ENCODE measurements at regions not wholly inside any gene's neighbourhood (a gene's known extent, or its start where the extent isn't known, plus 50 kb on each side); places are given as distances from the start of the nearest gene placed in this dataset.

DNA sequence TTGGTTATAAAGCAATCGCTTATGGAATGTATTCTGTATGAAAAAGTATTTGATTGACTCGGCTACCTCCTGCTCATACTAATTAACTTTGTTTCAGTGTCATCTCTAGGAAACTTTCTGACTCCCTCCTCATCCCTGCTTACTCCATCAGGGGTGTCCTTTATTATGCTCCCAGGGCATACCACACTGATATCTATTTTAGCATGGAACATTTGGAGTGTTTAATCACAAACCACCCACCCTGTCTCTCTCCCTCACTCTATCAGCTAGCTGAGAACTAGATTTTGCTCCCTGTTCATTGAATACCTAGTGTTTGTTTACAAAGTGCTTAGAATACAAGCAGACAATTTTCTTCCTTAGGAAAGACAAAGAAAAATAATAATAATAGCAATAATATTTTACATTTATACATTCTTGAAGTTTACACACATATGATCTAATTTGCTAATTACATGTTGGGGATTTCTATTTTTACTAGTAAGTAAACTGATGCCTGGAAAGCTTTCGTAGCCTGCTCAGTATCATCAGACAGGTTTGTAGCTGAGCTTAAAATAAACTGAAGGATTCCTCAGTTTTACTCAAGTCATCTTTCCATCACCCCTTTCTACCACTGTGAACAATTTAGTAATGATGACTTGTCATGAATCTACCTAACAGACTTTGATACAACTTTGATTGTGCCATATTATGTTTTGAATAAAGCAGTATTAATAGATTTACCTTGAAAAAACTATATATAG lies 811.4 kb upstream of the HS3ST1 start:
- Histone ChIP-seq H3K9me3 (replicated peaks; ENCODE audit: insufficient read depth, low read length) (no peaks in the 10 kb centered on the region), H3K27ac (ENCODE audit: low read length) (no peak overlapping the region), H3K9ac (ENCODE audit: low read length) (no peak overlapping the region), H3K4me3 (ENCODE audit: low read length) (no peak overlapping the region), H3K36me3 (replicated peaks; ENCODE audit: insufficient read depth, low read length) (no peaks in the 10 kb centered on the region), H3K27me3 (replicated peaks; ENCODE audit: insufficient read depth, low read length) (no peaks in the 10 kb centered on the region), H4K20me1 (ENCODE audit: insufficient read depth, low read length) (no peaks in the 10 kb centered on the region), H3K4me1 (ENCODE audit: low read length) (no peaks in the 10 kb centered on the region), H3F3A (ENCODE audit: insufficient read depth, low read length) (no peaks in the 10 kb centered on the region), H3K4me2 (ENCODE audit: low read depth, low read length) (no peak overlapping the region), H3K79me2 (ENCODE audit: low read length) (no peaks in the 10 kb centered on the region), H2AFZ (ENCODE audit: low read length) (no peak overlapping the region), H3K9me2 (replicated peaks; ENCODE audit: insufficient read depth, low read length) (no peaks in the 10 kb centered on the region)
- DNase-seq: no peak
- TF ChIP-seq, protein P1, sequence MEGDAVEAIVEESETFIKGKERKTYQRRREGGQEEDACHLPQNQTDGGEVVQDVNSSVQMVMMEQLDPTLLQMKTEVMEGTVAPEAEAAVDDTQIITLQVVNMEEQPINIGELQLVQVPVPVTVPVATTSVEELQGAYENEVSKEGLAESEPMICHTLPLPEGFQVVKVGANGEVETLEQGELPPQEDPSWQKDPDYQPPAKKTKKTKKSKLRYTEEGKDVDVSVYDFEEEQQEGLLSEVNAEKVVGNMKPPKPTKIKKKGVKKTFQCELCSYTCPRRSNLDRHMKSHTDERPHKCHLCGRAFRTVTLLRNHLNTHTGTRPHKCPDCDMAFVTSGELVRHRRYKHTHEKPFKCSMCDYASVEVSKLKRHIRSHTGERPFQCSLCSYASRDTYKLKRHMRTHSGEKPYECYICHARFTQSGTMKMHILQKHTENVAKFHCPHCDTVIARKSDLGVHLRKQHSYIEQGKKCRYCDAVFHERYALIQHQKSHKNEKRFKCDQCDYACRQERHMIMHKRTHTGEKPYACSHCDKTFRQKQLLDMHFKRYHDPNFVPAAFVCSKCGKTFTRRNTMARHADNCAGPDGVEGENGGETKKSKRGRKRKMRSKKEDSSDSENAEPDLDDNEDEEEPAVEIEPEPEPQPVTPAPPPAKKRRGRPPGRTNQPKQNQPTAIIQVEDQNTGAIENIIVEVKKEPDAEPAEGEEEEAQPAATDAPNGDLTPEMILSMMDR (IDR thresholded peaks at IDR 0.05; ENCODE audit: low read length): no peak
- TF ChIP-seq EZH2 (optimal IDR thresholded peaks at IDR 0.05; ENCODE audit: low read depth, low read length) (no peak), EZH2phosphoT487 (IDR thresholded peaks at IDR 0.05; ENCODE audit: low read length) (no peak)

DNA sequence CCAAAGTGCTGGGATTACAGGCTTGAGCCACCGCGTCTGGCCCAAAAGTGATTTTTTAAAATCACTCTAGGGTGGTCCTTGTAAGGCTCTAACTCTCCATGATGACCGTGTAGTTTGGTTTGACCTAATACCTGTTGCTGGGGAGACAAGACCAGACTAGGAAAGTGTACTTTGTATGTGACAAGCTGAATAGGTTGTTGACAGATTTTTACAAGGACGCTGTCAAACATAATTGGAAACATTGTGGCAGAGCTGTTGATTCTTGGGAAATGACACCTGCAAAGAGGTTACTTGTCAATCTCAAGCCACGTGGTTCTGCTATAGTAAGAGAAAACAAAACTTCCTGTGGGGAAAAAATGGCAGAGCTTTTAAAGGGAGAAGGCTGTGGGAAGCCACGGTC lies 802.4 kb upstream of the HS3ST1 start:
- Histone ChIP-seq H2AFZ (ENCODE audit: low read length) (no peak overlapping the region), H3K4me2 (ENCODE audit: low read depth, low read length) (no peak overlapping the region), H3K9ac (ENCODE audit: low read length) (no peak overlapping the region), H3F3A (ENCODE audit: insufficient read depth, low read length) (no peaks in the 10 kb centered on the region), H3K36me3 (replicated peaks; ENCODE audit: insufficient read depth, low read length) (no peaks in the 10 kb centered on the region), H3K27ac (ENCODE audit: low read length) (no peak overlapping the region), H3K9me2 (replicated peaks; ENCODE audit: insufficient read depth, low read length) (no peaks in the 10 kb centered on the region), H3K9me3 (replicated peaks; ENCODE audit: insufficient read depth, low read length) (no peaks in the 10 kb centered on the region), H3K27me3 (replicated peaks; ENCODE audit: insufficient read depth, low read length) (no peaks in the 10 kb centered on the region), H4K20me1 (ENCODE audit: insufficient read depth, low read length) (no peaks in the 10 kb centered on the region), H3K4me3 (ENCODE audit: low read length) (no peak overlapping the region), H3K4me1 (ENCODE audit: low read length) (no peaks in the 10 kb centered on the region), H3K79me2 (ENCODE audit: low read length) (no peaks in the 10 kb centered on the region)
- TF ChIP-seq, protein P1 (IDR thresholded peaks at IDR 0.05; ENCODE audit: low read length): no peak
- TF ChIP-seq EZH2 (optimal IDR thresholded peaks at IDR 0.05; ENCODE audit: low read depth, low read length): no peak
- TF ChIP-seq EZH2phosphoT487 (IDR thresholded peaks at IDR 0.05; ENCODE audit: low read length): no peak
- no peak for DNase-seq

DNA sequence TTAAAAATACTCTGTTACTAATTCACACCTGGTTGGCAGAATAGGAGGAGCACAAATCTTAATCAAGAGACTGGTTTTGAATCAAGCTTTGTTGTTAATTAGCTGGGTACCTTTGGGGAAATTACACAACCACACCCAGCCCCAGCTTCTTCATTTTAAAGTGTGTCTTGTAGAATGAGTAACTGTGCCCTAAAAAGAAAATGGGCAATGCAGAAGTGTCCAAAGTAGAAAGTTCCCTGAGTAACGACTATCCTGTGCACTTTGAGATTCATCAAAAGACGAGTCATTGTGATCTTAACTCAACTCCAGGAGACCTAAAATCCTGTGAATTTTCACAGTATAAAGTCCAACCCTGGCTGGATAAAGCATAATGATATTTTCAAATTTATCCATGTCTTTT lies 792.3 kb upstream of the HS3ST1 start:
- Histone ChIP-seq H4K20me1 (ENCODE audit: insufficient read depth, low read length) (no peaks in the 10 kb centered on the region), H3K9me3 (replicated peaks; ENCODE audit: insufficient read depth, low read length) (no peaks in the 10 kb centered on the region), H3K36me3 (replicated peaks; ENCODE audit: insufficient read depth, low read length) (no peaks in the 10 kb centered on the region), H3K4me3 (ENCODE audit: low read length) (no peak overlapping the region), H3K9ac (ENCODE audit: low read length) (no peak overlapping the region), H2AFZ (ENCODE audit: low read length) (no peak overlapping the region), H3K4me2 (ENCODE audit: low read depth, low read length) (no peak overlapping the region), H3K9me2 (replicated peaks; ENCODE audit: insufficient read depth, low read length) (no peaks in the 10 kb centered on the region), H3K4me1 (ENCODE audit: low read length) (peaks cover 15% of the 10 kb centered on the region), H3K27ac (ENCODE audit: low read length) (no peak overlapping the region), H3K27me3 (replicated peaks; ENCODE audit: insufficient read depth, low read length) (no peaks in the 10 kb centered on the region), H3F3A (ENCODE audit: insufficient read depth, low read length) (no peaks in the 10 kb centered on the region), H3K79me2 (ENCODE audit: low read length) (no peaks in the 10 kb centered on the region)
- no peak for DNase-seq
- TF ChIP-seq EZH2 (optimal IDR thresholded peaks at IDR 0.05; ENCODE audit: low read depth, low read length) (no peak), EZH2phosphoT487 (IDR thresholded peaks at IDR 0.05; ENCODE audit: low read length) (no peak)
- TF ChIP-seq, protein P1 (IDR thresholded peaks at IDR 0.05; ENCODE audit: low read length): no peak
